HEK293 (cell line): ENCODE measurements at regions not wholly inside any gene's neighbourhood (a gene's known extent, or its start where the extent isn't known, plus 50 kb on each side); places are given as distances from the start of the nearest gene placed in this dataset.

Experiments
- CTCF ChIA-PET: fragments of 350-600 bp; formaldehyde crosslinking; extraction: SDS; loops from one replicate; lab custom pipeline; 2021; ENCODE audit warnings: antibody characterized with exemption; lab: Yijun Ruan, JAX
- POLR2A ChIA-PET: fragments of 300-600 bp; formaldehyde crosslinking; extraction: SDS; loops from one replicate; lab custom pipeline; 2020; ENCODE audit warnings: antibody characterized with exemption, inconsistent platforms; lab: Yijun Ruan, JAX
- H3K27ac ChIP-seq: fragments of 200-500 bp; sonication (Bioruptor generic); 2 replicates; pipeline ENCODE4 v1.5.1; 2014; ENCODE audit warnings: low read depth, low read length, control low read depth, inconsistent platforms; ENCODE audit errors: extremely low read depth
- H3K36me3 ChIP-seq, 2 experiments: fragments of 200-500 bp in 1 of 2; sonication (Bioruptor generic) in 1 of 2; 1 replicate in 1 of 2; 2 replicates in 1 of 2; pipeline ENCODE4 v1.5.1; 2014 to 2017; ENCODE audit warnings: inconsistent platforms in 2 of 2, low read length in 2 of 2; ENCODE audit not compliant: control insufficient read depth in 2 of 2, insufficient read depth in 1 of 2
- H3K4me1 ChIP-seq: fragments of 200-500 bp; sonication (Bioruptor generic); 2 replicates; pipeline ENCODE4 v1.5.1; 2014; ENCODE audit warnings: mild to moderate bottlenecking, low read length, inconsistent platforms; ENCODE audit not compliant: control insufficient read depth, insufficient read depth
- H3K4me3 ChIP-seq: 2 replicates; pipeline ENCODE4 v1.5.1; 2011; ENCODE audit warnings: low read depth, mild to moderate bottlenecking, control low read depth, low read length, moderate library complexity
- H3K9me3 ChIP-seq: fragments of 200-500 bp; sonication (Bioruptor generic); 2 replicates; pipeline ENCODE4 v1.5.1; 2014; ENCODE audit warnings: low read depth, low read length, inconsistent platforms; ENCODE audit not compliant: control insufficient read depth, insufficient read depth
- GLI4 ChIP-seq: fragments of 450-650 bp; formaldehyde crosslinking; IDR thresholded peaks from 2 replicates; pipeline ENCODE4 v1.5.1; 2016; ENCODE audit warnings: missing biosample characterization, missing genetic modification characterization
- HOXA7 ChIP-seq: sonication (generic); formaldehyde crosslinking; IDR thresholded peaks from 2 replicates; pipeline ENCODE4 v1.8.1; 2022; ENCODE audit warnings: missing genetic modification reagents, borderline replicate concordance
- PRDM1 ChIP-seq: fragments of 450-650 bp; formaldehyde crosslinking; IDR thresholded peaks from 2 replicates; pipeline ENCODE4; 2016; ENCODE audit warnings: missing biosample characterization, missing genetic modification characterization
- SCRT2 ChIP-seq: fragments of 450-650 bp; formaldehyde crosslinking; IDR thresholded peaks from 2 replicates; pipeline ENCODE4 v1.5.1; 2016; ENCODE audit warnings: missing biosample characterization, missing genetic modification characterization
- SETDB1 ChIP-seq: IDR thresholded peaks from one replicate; pipeline ENCODE4 v1.6.1; 2017; ENCODE audit warnings: mild to moderate bottlenecking, low read length, moderate library complexity, mixed read lengths; ENCODE audit not compliant: insufficient read length
- ZBTB49 ChIP-seq: fragments of 450-650 bp; formaldehyde crosslinking; IDR thresholded peaks from 2 replicates; pipeline ENCODE4 v1.5.1; 2016; ENCODE audit warnings: missing biosample characterization, missing genetic modification characterization, low read depth
- ZBTB6 ChIP-seq: fragments of 450-650 bp; formaldehyde crosslinking; IDR thresholded peaks from 2 replicates; pipeline ENCODE4 v1.5.1; 2017; ENCODE audit warnings: missing biosample characterization, missing genetic modification characterization
- ZNF23 ChIP-seq: fragments of 450-650 bp; formaldehyde crosslinking; IDR thresholded peaks from 2 replicates; pipeline ENCODE4 v1.5.1; 2016; ENCODE audit warnings: missing biosample characterization, missing genetic modification characterization, borderline replicate concordance
- ZNF26 ChIP-seq: fragments of 450-650 bp; formaldehyde crosslinking; IDR thresholded peaks from 2 replicates; pipeline ENCODE4 v1.5.1; 2016; ENCODE audit warnings: missing biosample characterization, missing genetic modification characterization
- ZNF324 ChIP-seq: fragments of 450-650 bp; formaldehyde crosslinking; IDR thresholded peaks from 2 replicates; pipeline ENCODE4 v1.5.1; 2016; ENCODE audit warnings: missing biosample characterization, missing genetic modification characterization
- ZNF624 ChIP-seq: fragments of 450-650 bp; formaldehyde crosslinking; IDR thresholded peaks from 2 replicates; pipeline ENCODE4 v1.5.1; 2017; ENCODE audit warnings: missing biosample characterization, missing genetic modification characterization
- ZNF664 ChIP-seq: fragments of 450-650 bp; formaldehyde crosslinking; IDR thresholded peaks from 2 replicates; pipeline ENCODE4 v1.5.1; 2016; ENCODE audit warnings: missing biosample characterization, missing genetic modification characterization
- ZNF670 ChIP-seq: fragments of 450-650 bp; formaldehyde crosslinking; IDR thresholded peaks from 2 replicates; pipeline ENCODE4 v1.5.1; 2016; ENCODE audit warnings: missing biosample characterization, missing genetic modification characterization, low read depth
- ZNF747 ChIP-seq: fragments of 450-650 bp; formaldehyde crosslinking; IDR thresholded peaks from 2 replicates; pipeline ENCODE4 v1.5.1; 2016; ENCODE audit warnings: missing biosample characterization, missing genetic modification characterization
- ZNF777 ChIP-seq: fragments of 450-650 bp; formaldehyde crosslinking; IDR thresholded peaks from 2 replicates; pipeline ENCODE4 v1.5.1; 2017; ENCODE audit warnings: missing biosample characterization, missing genetic modification characterization, borderline replicate concordance
- ZNF830 ChIP-seq: fragments of 450-650 bp; IDR thresholded peaks from 2 replicates; pipeline ENCODE4 v1.5.0; 2018; ENCODE audit warnings: missing biosample characterization, missing genetic modification characterization, low read depth, mild to moderate bottlenecking, moderate library complexity
- ZSCAN18 ChIP-seq: fragments of 450-650 bp; formaldehyde crosslinking; IDR thresholded peaks from 2 replicates; pipeline ENCODE4 v1.5.1; 2016; ENCODE audit warnings: missing biosample characterization, missing genetic modification characterization

GRCh38 chr5:159781626-159782157 is 134.6 kb upstream of the ADRA1B start (continued):
- TF ChIP-seq ZNF26 (tag by site-specific recombination) (no peak), ZBTB49 (tag by site-specific recombination) (no peak), ZNF777 (tag by site-specific recombination) (no peak), ZNF624 (no peak), ZBTB6 (no peak)
- TF ChIP-seq, all 188 proteins: peak for 0

GRCh38 chr5:159782197-159782994 is 133.9 kb upstream of the ADRA1B start:
- Histone ChIP-seq H3K27ac (no peak overlapping the region), H3K4me1 (no peaks in the 10 kb centered on the region), H3K36me3 (no peaks in the 10 kb centered on the region), H3K9me3 (no peaks in the 10 kb centered on the region), H3K4me3 (no peak overlapping the region)
- ChIA-PET POLR2A (no interaction called here), CTCF (interaction anchor here (0.6 kb wide), 1 partner anchor 62 kb away, joined by 3 read pairs; no protein-coding TSS in a partner anchor)
- TF ChIP-seq ZNF777 (tag by site-specific recombination) (no peak), PRDM1 (tag by site-specific recombination) (0 out of 2 replicates have a peak, but pooled peaks have one; percentile 5)

GRCh38 chr5:159782995-159783300 is 133.3 kb upstream of the ADRA1B start:
- no peak for TF ChIP-seq ZSCAN18 (tag by site-specific recombination)
- TF ChIP-seq GLI4 = no peak
- TF ChIP-seq ZNF830 (tag by site-specific recombination) = no peak
- no peak for TF ChIP-seq SCRT2 (tag by site-specific recombination)
- no peak for TF ChIP-seq ZNF747
- no peak for TF ChIP-seq ZNF664 (tag by site-specific recombination)
- TF ChIP-seq ZNF23 (tag by site-specific recombination) = no peak
- no peak for TF ChIP-seq ZNF670 (tag by site-specific recombination)
- no peak for TF ChIP-seq SETDB1
- no peak for TF ChIP-seq ZNF324
- no peak for TF ChIP-seq HOXA7
- no peak for TF ChIP-seq PRDM1 (tag by site-specific recombination)
- Histone ChIP-seq H3K4me1 (no peaks in the 10 kb centered on the region), H3K27ac (no peak overlapping the region), H3K4me3 (no peak overlapping the region), H3K36me3 (no peaks in the 10 kb centered on the region), H3K9me3 (no peaks in the 10 kb centered on the region)
- POLR2A ChIA-PET = no interaction called here
- CTCF ChIA-PET = interaction anchor here (0.6 kb wide), 1 partner anchor 210 kb away, joined by 3 read pairs; no protein-coding TSS in a partner anchor
